HCT116 (cell line): ENCODE measurements at regions not wholly inside any gene's neighbourhood (a gene's known extent, or its start where the extent isn't known, plus 50 kb on each side); places are given as distances from the start of the nearest gene placed in this dataset.

Experiments used
- ATAC-seq: fragments of 200-7000 bp; cut with Tn5 transposase; 2 replicates; pipeline ENCODE4 v1.9.1; 2020; ENCODE audit warnings: mild to moderate bottlenecking, moderate library complexity
- BruUV-seq: library from RNA; stranded (reverse); fragments of 400-500 nt; replicated peaks from 2 replicates; lab custom pipeline; 2021; lab: Mats Ljungman, UMichigan
- CTCF ChIA-PET: fragments of 300-600 bp; sonication (Branson Sonifier 250); formaldehyde crosslinking; loops from one replicate; lab custom pipeline; 2021; ENCODE audit warnings: antibody characterized with exemption; lab: Charles Lee
- POLR2A ChIA-PET: fragments of 300-600, 350-600 bp; sonication (Branson Sonifier 250); formaldehyde crosslinking; loops from one replicate; lab custom pipeline; 2021; ENCODE audit warnings: antibody characterized with exemption; lab: Charles Lee
- RAD21 ChIA-PET, 2 experiments: fragments of 300-600 bp; sonication (Branson Sonifier 250); formaldehyde crosslinking; loops; one replicate each; lab custom pipeline; 2023; ENCODE audit warnings: low total read pairs in 2 of 2; ENCODE audit not compliant: uncharacterized antibody in 2 of 2, unreplicated experiment in 2 of 2, low non-redundant PET in 1 of 2; lab: Charles Lee
- DNase-seq: peaks from one replicate; pipeline ENCODE4 v3.0.0-alpha.2; 2010; ENCODE audit warnings: low read depth, low spot score
- H2AFZ ChIP-seq: fragments of 200-600 bp; shearing (Covaris generic), sonication (generic); 2 replicates; pipeline ENCODE4 v1.6.1; 2017; ENCODE audit warnings: low read depth, mixed run types, mixed read lengths, antibody characterized with exemption, low read length; ENCODE audit not compliant: poor library complexity, severe bottlenecking
- H3K27ac ChIP-seq: 2 replicates; pipeline ENCODE4 v1.5.1; 2012; ENCODE audit warnings: low read depth, low read length
- H3K27me3 ChIP-seq: fragments of 200-600 bp; sonication (generic); 2 replicates; pipeline ENCODE4 v1.6.1; 2016; ENCODE audit warnings: mixed run types, low read length, mixed read lengths; ENCODE audit not compliant: insufficient read depth
- H3K36me3 ChIP-seq, 2 experiments: fragments of 200-500 bp in 1 of 2; fragments of 200-600 bp in 1 of 2; sonication (Bioruptor generic) in 1 of 2; sonication (generic) in 1 of 2; 2 replicates each; pipeline versions ENCODE4 v1.5.1 to v1.6.1; 2014 to 2016; ENCODE audit warnings: low read length in 2 of 2, inconsistent platforms in 1 of 2, mixed read lengths in 1 of 2, mixed run types in 1 of 2; ENCODE audit not compliant: insufficient read depth in 2 of 2, control insufficient read depth in 1 of 2
- H3K4me1 ChIP-seq, 2 experiments: fragments of 200-600 bp in 1 of 2; sonication (generic) in 1 of 2; 2 replicates each; pipeline versions ENCODE4 v1.5.1 to v1.6.1; 2012 to 2017; ENCODE audit warnings: low read length in 2 of 2, inconsistent platforms in 1 of 2, mild to moderate bottlenecking in 1 of 2, mixed read lengths in 1 of 2, mixed run types in 1 of 2, moderate library complexity in 1 of 2; ENCODE audit not compliant: insufficient read depth in 2 of 2, control insufficient read depth in 1 of 2
- H3K4me2 ChIP-seq: fragments of 200-600 bp; sonication (generic); 2 replicates; pipeline ENCODE4 v1.6.1; 2017; ENCODE audit warnings: mixed run types, low read length, mixed read lengths
- H3K4me3 ChIP-seq, 2 experiments: fragments of 200-600 bp in 1 of 2; sonication (generic) in 1 of 2; replicated peaks in 1 of 2; 2 replicates each; pipeline ENCODE4 v1.5.1; 2011 to 2016; ENCODE audit warnings: low read length in 2 of 2, control low read depth in 1 of 2, low read depth in 1 of 2, mild to moderate bottlenecking in 1 of 2, mixed read lengths in 1 of 2, mixed run types in 1 of 2
- H3K79me2 ChIP-seq: fragments of 200-600 bp; sonication (generic); 2 replicates; pipeline ENCODE4 v1.6.1; 2017; ENCODE audit warnings: mild to moderate bottlenecking, mixed run types, low read length, moderate library complexity, mixed read lengths; ENCODE audit not compliant: insufficient read depth
- H3K9ac ChIP-seq: fragments of 200-600 bp; sonication (generic); 2 replicates; pipeline ENCODE4 v1.6.1; 2016; ENCODE audit warnings: low read length, mixed read lengths
- H3K9me2 ChIP-seq: fragments of 200-600 bp; sonication (generic), shearing (Covaris generic); 2 replicates; pipeline ENCODE4 v1.6.1; 2017; ENCODE audit warnings: mixed run types, mild to moderate bottlenecking, moderate library complexity; ENCODE audit not compliant: insufficient read depth
- H3K9me3 ChIP-seq, 2 experiments: fragments of 200-500 bp in 1 of 2; fragments of 200-600 bp in 1 of 2; sonication (Bioruptor generic) in 1 of 2; sonication (generic) in 1 of 2; 2 replicates each; pipeline ENCODE4 v1.6.1; 2014 to 2017; ENCODE audit warnings: low read length in 2 of 2, mixed read lengths in 2 of 2, inconsistent platforms in 1 of 2, low read depth in 1 of 2, mild to moderate bottlenecking in 1 of 2, mixed run types in 1 of 2, moderate library complexity in 1 of 2; ENCODE audit not compliant: control insufficient read depth in 1 of 2, insufficient read depth in 1 of 2
- H4K20me1 ChIP-seq: fragments of 200-600 bp; sonication (generic), shearing (Covaris generic); 2 replicates; pipeline ENCODE4 v1.6.1; 2017; ENCODE audit warnings: mixed run types, mild to moderate bottlenecking, moderate library complexity; ENCODE audit not compliant: insufficient read depth
- CEBPB ChIP-seq: IDR thresholded peaks from 2 replicates; pipeline ENCODE4 v1.6.1; 2012; ENCODE audit warnings: low read depth
- ELF1 ChIP-seq: IDR thresholded peaks from 2 replicates; pipeline ENCODE4 v1.6.1; 2012; ENCODE audit warnings: low read depth, borderline replicate concordance
- EZH2phosphoT487 ChIP-seq: fragments of 200-600 bp; IDR thresholded peaks from 2 replicates; pipeline ENCODE4 v1.6.1; 2018; ENCODE audit warnings: antibody characterized with exemption, borderline replicate concordance
- JUND ChIP-seq: IDR thresholded peaks from 2 replicates; pipeline ENCODE4 v1.6.1; 2012
- MAX ChIP-seq: IDR thresholded peaks from 2 replicates; pipeline ENCODE4 v1.6.1; 2012
- POLR2AphosphoS5 ChIP-seq: IDR thresholded peaks from 2 replicates; pipeline ENCODE4 v1.6.1; 2011; ENCODE audit warnings: mild to moderate bottlenecking, low read depth, low read length, moderate library complexity
- RAD21 ChIP-seq: IDR thresholded peaks from 2 replicates; pipeline ENCODE4 v1.6.1; 2012; ENCODE audit warnings: low read depth, mild to moderate bottlenecking
- SIN3A ChIP-seq: IDR thresholded peaks from 2 replicates; pipeline ENCODE4 v1.6.1; 2012; ENCODE audit warnings: low read depth
- SP1 ChIP-seq: IDR thresholded peaks from 2 replicates; pipeline ENCODE4 v1.6.1; 2012; ENCODE audit warnings: low read depth
- SRF ChIP-seq: IDR thresholded peaks from 2 replicates; pipeline ENCODE4 v1.6.1; 2012; ENCODE audit warnings: low read depth
- TCF7L2 ChIP-seq: IDR thresholded peaks from 2 replicates; pipeline ENCODE4 v1.7.0; 2011; ENCODE audit warnings: borderline replicate concordance, inconsistent platforms; ENCODE audit not compliant: insufficient read depth, insufficient read length; ENCODE audit errors: extremely low read depth
- YY1 ChIP-seq: IDR thresholded peaks from 2 replicates; pipeline ENCODE4 v1.6.1; 2011; ENCODE audit warnings: low read length, low read depth, moderate library complexity, mild to moderate bottlenecking; ENCODE audit not compliant: insufficient replicate concordance; ENCODE audit errors: extremely low read depth
- ZFX ChIP-seq: fragments of 450-650 bp; IDR thresholded peaks from 2 replicates; pipeline ENCODE4 v1.6.1; 2017
- intact Hi-C: fragments of 100-400 bp; cut with micrococcal nuclease; formaldehyde crosslinking; loops from 2 replicates; pipeline ENCODE4 v1.10.0; 2022
- TF ChIP-seq, protein P1 (sequence below): IDR thresholded peaks from 2 replicates; pipeline ENCODE4 v1.6.1; 2012
- TF ChIP-seq, protein P2 (sequence below): IDR thresholded peaks from 2 replicates; pipeline ENCODE4 v1.6.1; 2011; ENCODE audit warnings: mild to moderate bottlenecking, low read length, moderate library complexity; ENCODE audit not compliant: insufficient replicate concordance; ENCODE audit errors: extremely low read depth
- TF ChIP-seq, protein P3 (sequence below): IDR thresholded peaks from 2 replicates; pipeline ENCODE4 v1.6.1; 2012; ENCODE audit warnings: low read depth

DNA sequence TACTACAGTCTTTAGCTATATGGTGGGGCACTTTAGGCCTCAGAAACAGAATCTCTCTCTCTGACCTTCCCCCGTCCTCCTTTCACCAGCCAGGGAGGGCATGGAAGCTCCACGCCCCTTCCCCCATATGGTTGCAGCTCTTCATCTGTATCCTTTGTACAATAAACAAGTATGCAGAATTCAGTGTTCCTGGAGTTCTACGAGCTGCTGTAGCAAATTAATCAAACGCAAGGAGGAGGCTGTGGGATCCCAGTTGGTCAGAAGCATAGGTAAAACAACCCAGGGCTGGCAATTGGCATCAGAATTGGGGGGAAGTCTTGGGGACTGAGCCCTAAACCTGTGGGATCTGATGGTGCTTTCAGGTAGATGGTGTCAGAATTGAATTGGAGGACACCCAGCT is 163.7 kb upstream of the NLRP1 start (continued):
- TF ChIP-seq MAX, result no peak
- TF ChIP-seq POLR2AphosphoS5, result no peak
- no peak for TF ChIP-seq EZH2phosphoT487
- TF ChIP-seq, protein P1, sequence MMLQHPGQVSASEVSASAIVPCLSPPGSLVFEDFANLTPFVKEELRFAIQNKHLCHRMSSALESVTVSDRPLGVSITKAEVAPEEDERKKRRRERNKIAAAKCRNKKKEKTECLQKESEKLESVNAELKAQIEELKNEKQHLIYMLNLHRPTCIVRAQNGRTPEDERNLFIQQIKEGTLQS, result no peak
- no peak for TF ChIP-seq CEBPB
- no peak for TF ChIP-seq SRF
- TF ChIP-seq TCF7L2, result no peak
- TF ChIP-seq JUND, result no peak
- TF ChIP-seq SP1, result no peak
- no peak for TF ChIP-seq RAD21
- TF ChIP-seq YY1, result no peak

GRCh38 chr17:5753421-5753820 is 169.1 kb upstream of the NLRP1 start:
- ChIA-PET POLR2A (no interaction called here), RAD21 (no interaction called here), CTCF (no interaction called here)
- H3K9ac ChIP-seq, result no peak overlapping the region
- H3K4me2 ChIP-seq, result no peak overlapping the region
- intact Hi-C loops, result no loop called here
- H3K27me3 ChIP-seq, result peaks cover 45% of the 10 kb centered on the region
- DNase-seq (no peak), ATAC-seq (no peak)
- BruUV-seq, result no TSS peak
- H2AFZ ChIP-seq, result no peak overlapping the region
- TF ChIP-seq, protein P2, sequence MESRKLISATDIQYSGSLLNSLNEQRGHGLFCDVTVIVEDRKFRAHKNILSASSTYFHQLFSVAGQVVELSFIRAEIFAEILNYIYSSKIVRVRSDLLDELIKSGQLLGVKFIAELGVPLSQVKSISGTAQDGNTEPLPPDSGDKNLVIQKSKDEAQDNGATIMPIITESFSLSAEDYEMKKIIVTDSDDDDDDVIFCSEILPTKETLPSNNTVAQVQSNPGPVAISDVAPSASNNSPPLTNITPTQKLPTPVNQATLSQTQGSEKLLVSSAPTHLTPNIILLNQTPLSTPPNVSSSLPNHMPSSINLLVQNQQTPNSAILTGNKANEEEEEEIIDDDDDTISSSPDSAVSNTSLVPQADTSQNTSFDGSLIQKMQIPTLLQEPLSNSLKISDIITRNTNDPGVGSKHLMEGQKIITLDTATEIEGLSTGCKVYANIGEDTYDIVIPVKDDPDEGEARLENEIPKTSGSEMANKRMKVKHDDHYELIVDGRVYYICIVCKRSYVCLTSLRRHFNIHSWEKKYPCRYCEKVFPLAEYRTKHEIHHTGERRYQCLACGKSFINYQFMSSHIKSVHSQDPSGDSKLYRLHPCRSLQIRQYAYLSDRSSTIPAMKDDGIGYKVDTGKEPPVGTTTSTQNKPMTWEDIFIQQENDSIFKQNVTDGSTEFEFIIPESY, result no peak
- TF ChIP-seq ELF1 (no peak), ZFX (no peak), SIN3A (no peak)
- TF ChIP-seq, protein P3, sequence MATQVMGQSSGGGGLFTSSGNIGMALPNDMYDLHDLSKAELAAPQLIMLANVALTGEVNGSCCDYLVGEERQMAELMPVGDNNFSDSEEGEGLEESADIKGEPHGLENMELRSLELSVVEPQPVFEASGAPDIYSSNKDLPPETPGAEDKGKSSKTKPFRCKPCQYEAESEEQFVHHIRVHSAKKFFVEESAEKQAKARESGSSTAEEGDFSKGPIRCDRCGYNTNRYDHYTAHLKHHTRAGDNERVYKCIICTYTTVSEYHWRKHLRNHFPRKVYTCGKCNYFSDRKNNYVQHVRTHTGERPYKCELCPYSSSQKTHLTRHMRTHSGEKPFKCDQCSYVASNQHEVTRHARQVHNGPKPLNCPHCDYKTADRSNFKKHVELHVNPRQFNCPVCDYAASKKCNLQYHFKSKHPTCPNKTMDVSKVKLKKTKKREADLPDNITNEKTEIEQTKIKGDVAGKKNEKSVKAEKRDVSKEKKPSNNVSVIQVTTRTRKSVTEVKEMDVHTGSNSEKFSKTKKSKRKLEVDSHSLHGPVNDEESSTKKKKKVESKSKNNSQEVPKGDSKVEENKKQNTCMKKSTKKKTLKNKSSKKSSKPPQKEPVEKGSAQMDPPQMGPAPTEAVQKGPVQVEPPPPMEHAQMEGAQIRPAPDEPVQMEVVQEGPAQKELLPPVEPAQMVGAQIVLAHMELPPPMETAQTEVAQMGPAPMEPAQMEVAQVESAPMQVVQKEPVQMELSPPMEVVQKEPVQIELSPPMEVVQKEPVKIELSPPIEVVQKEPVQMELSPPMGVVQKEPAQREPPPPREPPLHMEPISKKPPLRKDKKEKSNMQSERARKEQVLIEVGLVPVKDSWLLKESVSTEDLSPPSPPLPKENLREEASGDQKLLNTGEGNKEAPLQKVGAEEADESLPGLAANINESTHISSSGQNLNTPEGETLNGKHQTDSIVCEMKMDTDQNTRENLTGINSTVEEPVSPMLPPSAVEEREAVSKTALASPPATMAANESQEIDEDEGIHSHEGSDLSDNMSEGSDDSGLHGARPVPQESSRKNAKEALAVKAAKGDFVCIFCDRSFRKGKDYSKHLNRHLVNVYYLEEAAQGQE, result no peak
- TF ChIP-seq, protein P1, result no peak
- H3K36me3 ChIP-seq, result no peaks in the 10 kb centered on the region
- H3K27ac ChIP-seq, result no peak overlapping the region
- H4K20me1 ChIP-seq, result no peaks in the 10 kb centered on the region
- H3K4me3 ChIP-seq, result no peak overlapping the region
- H3K79me2 ChIP-seq, result no peaks in the 10 kb centered on the region
- H3K9me3 ChIP-seq, result no peaks in the 10 kb centered on the region
- no peaks in the 10 kb centered on the region for H3K9me2 ChIP-seq
- no peaks in the 10 kb centered on the region for H3K4me1 ChIP-seq
